GM10266 (cell line): ENCODE measurements at regions not wholly inside any gene's neighbourhood (a gene's known extent, or its start where the extent isn't known, plus 50 kb on each side); places are given as distances from the start of the nearest gene placed in this dataset.

ENCODE experiments used
- DNase-seq: peaks from one replicate; pipeline ENCODE4 v3.0.0; 2012; ENCODE audit errors: extremely low spot score
- CTCF ChIP-seq: IDR thresholded peaks from 2 replicates; pipeline ENCODE4 v1.5.1; 2012; ENCODE audit warnings: mild to moderate bottlenecking, low read depth; ENCODE audit not compliant: control insufficient read depth, insufficient read depth; ENCODE audit errors: missing control alignments

GRCh38 chr2:120830096-120830830 lies 94.6 kb downstream of the GLI2 start:
- no peak for DNase-seq
- no peak for TF ChIP-seq CTCF

GRCh38 chr2:120831086-120831485 lies 95.4 kb downstream of the GLI2 start:
- no peak for DNase-seq
- no peak for TF ChIP-seq CTCF

GRCh38 chr2:120831891-120832290 lies 96.2 kb downstream of the GLI2 start:
- DNase-seq: no peak
- TF ChIP-seq CTCF: no peak

- DNase-seq: no peak
- TF ChIP-seq CTCF: no peak
Observed at GRCh38 chr2:120832296-120833070, 96.8 kb downstream of the GLI2 start.

GRCh38 chr2:120833127-120833675 lies 97.5 kb downstream of the GLI2 start:
- no peak for DNase-seq
- TF ChIP-seq CTCF: no peak

GRCh38 chr2:120834206-120834605 lies 98.5 kb downstream of the GLI2 start:
- TF ChIP-seq CTCF: no peak
- DNase-seq: no peak

- no peak for DNase-seq
- no peak for TF ChIP-seq CTCF
Observed at GRCh38 chr2:120836281-120836680, 100.6 kb downstream of the GLI2 start.
